AG10803 (cell line): ENCODE measurements at regions not wholly inside any gene's neighbourhood (a gene's known extent, or its start where the extent isn't known, plus 50 kb on each side); places are given as distances from the start of the nearest gene placed in this dataset.

Experiments used
- DNase-seq: peaks from one replicate; pipeline ENCODE4 v3.0.0; 2010; ENCODE audit warnings: low read depth
- H3K4me3 ChIP-seq: 2 replicates; pipeline ENCODE4 v1.5.1; 2011; ENCODE audit warnings: mild to moderate bottlenecking, low read length, control low read depth
- TF ChIP-seq, protein P1 (sequence below): conservative IDR thresholded peaks from 2 replicates; pipeline ENCODE4 v1.5.1; 2011; ENCODE audit warnings: mild to moderate bottlenecking, low read length, control low read depth, inconsistent platforms

DNA sequence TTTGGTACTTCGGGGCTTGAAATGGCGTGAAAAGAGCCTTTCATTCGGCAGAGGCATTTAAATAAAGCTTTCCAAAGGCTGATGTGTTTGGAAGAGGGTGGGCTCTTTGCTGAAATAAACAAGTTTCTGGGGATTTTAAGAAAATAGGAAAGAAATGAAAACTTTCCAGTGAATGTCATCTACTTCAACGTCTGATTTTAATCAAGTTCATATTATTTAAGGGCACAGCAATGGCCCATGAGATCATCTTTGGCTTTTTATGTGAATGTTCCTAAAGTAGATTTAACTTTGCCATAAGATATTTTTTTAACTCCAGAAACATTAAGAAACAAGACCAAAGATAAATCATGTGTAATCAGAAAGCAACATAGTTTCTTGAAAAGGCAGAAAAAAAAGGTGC is 69.8 kb upstream of the TTC29 start:
- DNase-seq = no peak
- TF ChIP-seq, protein P1, sequence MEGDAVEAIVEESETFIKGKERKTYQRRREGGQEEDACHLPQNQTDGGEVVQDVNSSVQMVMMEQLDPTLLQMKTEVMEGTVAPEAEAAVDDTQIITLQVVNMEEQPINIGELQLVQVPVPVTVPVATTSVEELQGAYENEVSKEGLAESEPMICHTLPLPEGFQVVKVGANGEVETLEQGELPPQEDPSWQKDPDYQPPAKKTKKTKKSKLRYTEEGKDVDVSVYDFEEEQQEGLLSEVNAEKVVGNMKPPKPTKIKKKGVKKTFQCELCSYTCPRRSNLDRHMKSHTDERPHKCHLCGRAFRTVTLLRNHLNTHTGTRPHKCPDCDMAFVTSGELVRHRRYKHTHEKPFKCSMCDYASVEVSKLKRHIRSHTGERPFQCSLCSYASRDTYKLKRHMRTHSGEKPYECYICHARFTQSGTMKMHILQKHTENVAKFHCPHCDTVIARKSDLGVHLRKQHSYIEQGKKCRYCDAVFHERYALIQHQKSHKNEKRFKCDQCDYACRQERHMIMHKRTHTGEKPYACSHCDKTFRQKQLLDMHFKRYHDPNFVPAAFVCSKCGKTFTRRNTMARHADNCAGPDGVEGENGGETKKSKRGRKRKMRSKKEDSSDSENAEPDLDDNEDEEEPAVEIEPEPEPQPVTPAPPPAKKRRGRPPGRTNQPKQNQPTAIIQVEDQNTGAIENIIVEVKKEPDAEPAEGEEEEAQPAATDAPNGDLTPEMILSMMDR = no peak
- no peak overlapping the region for H3K4me3 ChIP-seq

DNA sequence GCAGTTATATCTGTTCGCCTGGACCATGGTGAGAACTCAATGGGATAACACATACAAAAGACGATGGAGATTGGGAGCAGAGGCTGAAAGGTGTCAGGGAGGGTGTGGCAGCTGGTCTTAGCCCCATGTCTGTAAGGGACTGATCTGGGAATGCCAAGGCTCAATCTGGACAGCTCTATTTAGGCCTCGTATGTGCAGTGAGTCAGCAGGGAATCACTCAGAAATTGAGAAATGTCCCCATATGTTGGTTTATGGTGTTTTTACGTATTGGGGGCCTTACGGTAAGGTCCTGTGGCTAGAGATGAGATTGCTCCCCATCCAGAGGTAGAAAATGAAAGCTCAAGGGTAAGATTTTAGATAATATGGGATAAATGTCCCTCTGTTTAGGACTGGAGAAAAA is 71.4 kb upstream of the TTC29 start:
- TF ChIP-seq, protein P1 = no peak
- H3K4me3 ChIP-seq = no peak overlapping the region
- DNase-seq = peak; percentile 29

DNA sequence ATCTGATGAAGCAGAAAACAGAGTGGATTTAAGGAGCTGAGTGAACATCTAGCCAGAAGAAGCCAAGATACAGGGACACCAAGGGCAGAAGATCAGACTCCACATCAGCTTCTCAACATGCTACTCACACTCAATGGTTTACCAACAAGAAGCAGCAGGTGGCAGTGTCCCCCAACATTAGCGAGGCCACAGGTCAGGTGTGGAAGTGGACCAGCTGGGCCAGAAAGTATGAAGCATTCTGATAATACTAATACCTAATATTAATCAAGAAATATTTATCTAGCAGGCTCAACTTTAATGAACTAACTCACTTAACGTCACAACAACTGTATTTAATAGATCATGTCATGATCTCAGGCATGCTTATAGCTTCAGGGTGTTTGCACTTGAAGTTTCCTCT is 73.4 kb upstream of the TTC29 start:
- TF ChIP-seq, protein P1 = peak; percentile 86
- no peak overlapping the region for H3K4me3 ChIP-seq
- peak; percentile 58 for DNase-seq

DNA sequence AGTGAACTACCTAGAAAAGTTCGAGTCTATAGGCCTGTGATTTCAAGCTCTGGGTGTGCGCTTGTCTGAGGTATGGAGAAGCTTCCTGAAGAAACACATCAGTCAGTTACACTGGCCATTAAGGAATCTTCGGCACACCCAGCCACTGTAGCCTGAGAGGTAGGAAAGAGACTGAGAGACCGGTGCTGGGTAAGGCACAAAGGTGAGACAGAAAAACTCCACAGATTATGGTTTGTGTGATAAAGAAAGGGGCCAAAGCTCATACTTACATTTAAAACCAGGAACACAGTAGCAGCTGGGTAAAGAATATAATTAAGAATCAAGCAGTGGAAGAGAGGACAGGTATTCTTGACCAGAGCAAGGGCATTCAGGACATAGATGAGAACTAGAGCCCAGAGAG is 74.8 kb upstream of the TTC29 start:
- H3K4me3 ChIP-seq = no peak overlapping the region
- TF ChIP-seq, protein P1 = no peak

DNA sequence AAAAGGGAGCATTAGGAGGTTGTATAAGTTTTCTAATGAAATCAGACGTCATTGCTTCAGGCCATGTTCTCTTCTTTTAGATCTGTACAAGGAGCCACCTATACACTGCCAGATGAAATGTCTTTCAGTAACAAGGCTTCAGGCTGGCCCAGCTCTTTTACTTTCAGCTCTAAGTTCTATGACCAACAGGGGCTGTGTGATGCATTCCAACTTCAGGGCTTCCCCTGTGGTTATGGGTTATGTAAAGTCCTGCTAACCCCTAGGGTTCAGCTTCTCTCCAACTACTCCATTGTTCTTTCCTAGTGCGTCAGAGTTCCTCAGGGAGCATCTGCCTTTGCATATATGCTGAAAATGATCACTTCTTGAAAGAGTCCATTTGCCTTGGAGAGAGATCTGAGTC is 79.4 kb upstream of the TTC29 start:
- TF ChIP-seq, protein P1 = no peak
- DNase-seq = no peak
- no peak overlapping the region for H3K4me3 ChIP-seq

More for the DNA sequence above, 74.8 kb upstream of the TTC29 start:
- DNase-seq = no peak

DNA sequence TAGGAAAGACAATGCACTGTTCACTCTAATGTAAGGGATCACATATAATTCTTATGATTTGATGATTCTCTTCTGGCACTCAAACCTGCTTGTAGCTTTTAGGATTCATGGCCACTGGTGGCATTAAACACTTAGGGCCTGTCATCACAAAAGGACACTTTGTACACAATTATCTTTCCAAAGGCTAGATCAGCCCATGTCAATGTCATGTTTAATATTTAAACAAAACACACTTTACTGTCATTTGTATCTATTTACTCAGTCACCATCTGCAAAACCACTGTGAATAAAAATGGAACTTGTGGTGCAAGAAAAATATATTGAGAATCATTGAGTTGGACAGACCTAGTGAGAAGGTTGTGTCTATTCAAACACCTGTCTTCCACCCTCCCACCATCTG is 83.6 kb upstream of the TTC29 start:
- no peak overlapping the region for H3K4me3 ChIP-seq
- TF ChIP-seq, protein P1 = no peak
- no peak for DNase-seq

DNA sequence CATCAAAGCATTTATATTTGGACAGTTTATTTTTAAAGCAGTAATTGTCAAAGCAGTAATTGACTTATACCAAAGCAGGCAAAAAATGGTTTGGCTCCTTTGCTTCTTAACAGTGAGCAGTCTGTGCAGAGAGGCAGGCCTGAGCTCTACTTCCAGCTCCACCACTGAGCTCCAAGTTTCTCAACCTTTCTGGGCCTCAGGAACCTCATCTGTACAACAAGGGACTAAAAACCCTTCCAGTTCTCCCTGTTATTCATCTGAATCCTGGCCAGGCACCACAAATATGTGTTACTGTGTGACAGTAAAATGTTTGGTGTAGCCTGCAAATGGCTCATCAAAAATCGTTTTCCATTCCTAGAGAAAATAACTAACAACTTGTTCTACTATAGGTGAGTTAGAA is 88.7 kb upstream of the TTC29 start:
- H3K4me3 ChIP-seq = no peak overlapping the region
- TF ChIP-seq, protein P1 = no peak
- DNase-seq = peak; percentile 82
